GM19043 (cell line): ENCODE measurements at regions not wholly inside any gene's neighbourhood (a gene's known extent, or its start where the extent isn't known, plus 50 kb on each side); places are given as distances from the start of the nearest gene placed in this dataset.

Experiments used
- ATAC-seq: cut with Tn5 transposase; IDR thresholded peaks from one replicate; pipeline ENCODE4 v1.9.1; 2021; ENCODE audit warnings: low read depth; ENCODE audit not compliant: unreplicated experiment

GRCh38 chr20:52921340-52921739 lies 50.8 kb upstream of the TSHZ2 start:
- ATAC-seq = no peak

GRCh38 chr20:52918311-52918710 lies 53.8 kb upstream of the TSHZ2 start:
- ATAC-seq = no peak

- ATAC-seq = no peak
These were observed 56.6 kb upstream of the TSHZ2 start for GRCh38 chr20:52915564-52915963.

- no peak for ATAC-seq
These were observed 57.3 kb upstream of the TSHZ2 start for GRCh38 chr20:52914870-52915269.

- no peak for ATAC-seq
These were observed 58.3 kb upstream of the TSHZ2 start for GRCh38 chr20:52913650-52914387.

GRCh38 chr20:52905241-52905994 lies 66.7 kb upstream of the TSHZ2 start:
- ATAC-seq = no peak

- no peak for ATAC-seq
These were observed 67.3 kb upstream of the TSHZ2 start for GRCh38 chr20:52904837-52905236.

GRCh38 chr20:52899041-52899608 lies 73.0 kb upstream of the TSHZ2 start:
- no peak for ATAC-seq

- ATAC-seq = no peak
These were observed 75.8 kb upstream of the TSHZ2 start for GRCh38 chr20:52896348-52896747.

- no peak for ATAC-seq
These were observed 76.5 kb upstream of the TSHZ2 start for GRCh38 chr20:52895701-52896100.

- ATAC-seq = no peak
These were observed 76.9 kb upstream of the TSHZ2 start for GRCh38 chr20:52895235-52895634.

GRCh38 chr20:52893498-52893897 lies 78.7 kb upstream of the TSHZ2 start:
- no peak for ATAC-seq

GRCh38 chr20:52892023-52892422 lies 80.1 kb upstream of the TSHZ2 start:
- no peak for ATAC-seq

GRCh38 chr20:52890130-52890529 lies 82.0 kb upstream of the TSHZ2 start:
- ATAC-seq = no peak

- no peak for ATAC-seq
These were observed 82.9 kb upstream of the TSHZ2 start for GRCh38 chr20:52889225-52889624.

GRCh38 chr20:52888096-52888495 lies 84.1 kb upstream of the TSHZ2 start:
- no peak for ATAC-seq

- no peak for ATAC-seq
These were observed 91.2 kb upstream of the TSHZ2 start for GRCh38 chr20:52880997-52881396.

- ATAC-seq = no peak
These were observed 91.9 kb upstream of the TSHZ2 start for GRCh38 chr20:52880259-52880658.

- ATAC-seq = no peak
These were observed 97.9 kb upstream of the TSHZ2 start for GRCh38 chr20:52874241-52874640.

GRCh38 chr20:52869698-52870501 lies 102.3 kb upstream of the TSHZ2 start:
- ATAC-seq = no peak

GRCh38 chr20:52869276-52869675 lies 102.9 kb upstream of the TSHZ2 start:
- ATAC-seq = no peak
